ENCODE measurements at regions not wholly inside any gene's neighbourhood (a gene's known extent, or its start where the extent isn't known, plus 50 kb on each side); places are given as distances from the start of the nearest gene placed in this dataset.

GRCh38 chr3:35187908-35188307 lies 451.4 kb upstream of the ARPP21 start:
- Mint-ChIP-seq H3K9me3 (peaks cover 3% of the 10 kb centered on the region), H3K4me3 (no peak overlapping the region), H3K27ac (no peak overlapping the region), H3K36me3 (no peaks in the 10 kb centered on the region), H3K27me3 (no peaks in the 10 kb centered on the region), H3K4me1 (no peaks in the 10 kb centered on the region)
- DNase-seq (no peak), ATAC-seq (ENCODE audit: low read depth) (no peak)
- POLR2A ChIA-PET, result no interaction called here

- ATAC-seq (ENCODE audit: low read depth), result no peak
- POLR2A ChIA-PET, result no interaction called here
- Mint-ChIP-seq H3K36me3 (no peaks in the 10 kb centered on the region), H3K27me3 (no peaks in the 10 kb centered on the region), H3K27ac (no peak overlapping the region), H3K4me3 (no peak overlapping the region), H3K4me1 (no peaks in the 10 kb centered on the region), H3K9me3 (peaks cover 1% of the 10 kb centered on the region)
- no peak for DNase-seq
Measured at GRCh38 chr3:35194666-35195065, 444.7 kb upstream of the ARPP21 start.

GRCh38 chr3:35198857-35199256 lies 440.5 kb upstream of the ARPP21 start:
- POLR2A ChIA-PET, result no interaction called here
- Mint-ChIP-seq H3K4me3 (no peak overlapping the region), H3K36me3 (no peaks in the 10 kb centered on the region), H3K27ac (no peak overlapping the region), H3K9me3 (peaks cover 1% of the 10 kb centered on the region), H3K27me3 (no peaks in the 10 kb centered on the region), H3K4me1 (no peaks in the 10 kb centered on the region)
- DNase-seq (no peak), ATAC-seq (ENCODE audit: low read depth) (no peak)

GRCh38 chr3:35200056-35200455 lies 439.3 kb upstream of the ARPP21 start:
- POLR2A ChIA-PET, result no interaction called here
- H3K27ac Mint-ChIP-seq, result no peak overlapping the region
- H3K4me3 Mint-ChIP-seq, result no peak overlapping the region
- H3K9me3 Mint-ChIP-seq, result peaks cover 1% of the 10 kb centered on the region
- no peaks in the 10 kb centered on the region for H3K4me1 Mint-ChIP-seq
- H3K27me3 Mint-ChIP-seq, result no peaks in the 10 kb centered on the region
- DNase-seq (no peak), ATAC-seq (ENCODE audit: low read depth) (no peak)
- H3K36me3 Mint-ChIP-seq, result no peaks in the 10 kb centered on the region

GRCh38 chr3:35201211-35201610 lies 438.1 kb upstream of the ARPP21 start:
- no peaks in the 10 kb centered on the region for H3K36me3 Mint-ChIP-seq
- no peak overlapping the region for H3K4me3 Mint-ChIP-seq
- DNase-seq (no peak), ATAC-seq (ENCODE audit: low read depth) (no peak)
- POLR2A ChIA-PET, result no interaction called here
- H3K27ac Mint-ChIP-seq, result no peak overlapping the region
- H3K4me1 Mint-ChIP-seq, result no peaks in the 10 kb centered on the region
- H3K27me3 Mint-ChIP-seq, result no peaks in the 10 kb centered on the region
- peaks cover 1% of the 10 kb centered on the region for H3K9me3 Mint-ChIP-seq

DNA sequence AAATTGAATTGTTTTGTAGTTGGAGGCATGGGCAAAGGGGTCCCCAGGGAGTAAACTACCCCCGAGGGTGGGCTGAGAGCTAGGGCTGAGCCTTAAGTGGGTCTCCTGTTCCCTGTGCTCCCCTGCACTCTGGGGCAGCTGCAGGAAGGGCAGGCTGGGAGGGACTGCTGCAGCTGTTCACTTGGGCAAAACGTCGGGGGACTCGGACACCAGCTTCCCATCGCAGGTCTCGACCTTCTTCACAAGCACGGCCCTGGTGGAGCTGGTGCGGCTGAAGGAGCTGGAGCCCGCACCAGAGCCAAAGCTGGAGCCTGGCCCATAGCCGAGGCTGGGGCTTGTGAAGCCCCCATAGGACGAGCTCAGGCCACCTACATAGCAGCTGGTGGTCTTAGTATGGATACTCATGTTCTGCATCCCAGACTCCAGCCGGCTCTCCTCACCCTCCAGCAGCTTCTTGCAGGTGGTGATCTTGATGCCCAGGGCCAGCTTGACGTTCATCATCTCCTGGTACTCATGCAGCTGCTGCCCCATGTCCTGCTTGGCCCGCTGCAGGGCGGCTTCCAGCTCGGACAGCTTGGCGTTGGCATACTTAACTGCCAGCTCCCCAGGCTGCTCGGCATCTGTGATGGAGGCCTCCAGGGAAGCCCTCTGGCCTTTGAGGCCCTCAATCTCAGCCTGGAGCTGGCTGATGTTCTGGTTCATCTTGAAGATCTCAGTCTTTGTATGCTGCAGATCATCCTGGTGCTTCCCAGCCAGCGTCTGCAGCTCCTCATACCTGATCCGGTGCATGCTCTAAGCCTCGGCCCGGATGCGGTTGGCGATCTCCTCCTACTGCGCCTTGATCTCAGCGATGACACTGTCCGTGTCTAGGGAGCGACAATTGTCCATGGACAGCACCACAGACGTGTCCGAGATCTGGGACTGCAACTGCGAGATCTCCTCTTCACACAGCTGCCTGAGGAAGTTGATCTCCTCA lies 423.5 kb upstream of the ARPP21 start:
- no peaks in the 10 kb centered on the region for H3K36me3 Mint-ChIP-seq
- H3K9me3 Mint-ChIP-seq, result no peaks in the 10 kb centered on the region
- no peak for DNase-seq
- no peak overlapping the region for H3K27ac Mint-ChIP-seq
- no peak overlapping the region for H3K4me3 Mint-ChIP-seq
- H3K4me1 Mint-ChIP-seq, result no peaks in the 10 kb centered on the region
- no peaks in the 10 kb centered on the region for H3K27me3 Mint-ChIP-seq
- no peak for ATAC-seq (ENCODE audit: low read depth)
- POLR2A ChIA-PET, result no interaction called here

GRCh38 chr3:35216501-35217266 lies 422.6 kb upstream of the ARPP21 start:
- no peaks in the 10 kb centered on the region for H3K27me3 Mint-ChIP-seq
- H3K4me3 Mint-ChIP-seq, result no peak overlapping the region
- H3K27ac Mint-ChIP-seq, result no peak overlapping the region
- no peaks in the 10 kb centered on the region for H3K4me1 Mint-ChIP-seq
- POLR2A ChIA-PET, result no interaction called here
- ATAC-seq (ENCODE audit: low read depth) (no peak), DNase-seq (no peak)
- H3K36me3 Mint-ChIP-seq, result no peaks in the 10 kb centered on the region
- H3K9me3 Mint-ChIP-seq, result no peaks in the 10 kb centered on the region

GRCh38 chr3:35223632-35224394 lies 415.5 kb upstream of the ARPP21 start:
- Mint-ChIP-seq H3K4me3 (no peak overlapping the region), H3K36me3 (no peaks in the 10 kb centered on the region), H3K27ac (no peak overlapping the region), H3K27me3 (no peaks in the 10 kb centered on the region), H3K9me3 (peaks cover 4% of the 10 kb centered on the region), H3K4me1 (no peaks in the 10 kb centered on the region)
- DNase-seq, result no peak
- POLR2A ChIA-PET, result no interaction called here
- no peak for ATAC-seq (ENCODE audit: low read depth)

- ATAC-seq (ENCODE audit: low read depth), result no peak
- no peaks in the 10 kb centered on the region for H3K4me1 Mint-ChIP-seq
- H3K27me3 Mint-ChIP-seq, result no peaks in the 10 kb centered on the region
- no peak for DNase-seq
- H3K9me3 Mint-ChIP-seq, result peaks cover 4% of the 10 kb centered on the region
- POLR2A ChIA-PET, result no interaction called here
- H3K4me3 Mint-ChIP-seq, result no peak overlapping the region
- no peak overlapping the region for H3K27ac Mint-ChIP-seq
- H3K36me3 Mint-ChIP-seq, result no peaks in the 10 kb centered on the region
Measured at GRCh38 chr3:35224565-35225295, 414.6 kb upstream of the ARPP21 start.

DNA sequence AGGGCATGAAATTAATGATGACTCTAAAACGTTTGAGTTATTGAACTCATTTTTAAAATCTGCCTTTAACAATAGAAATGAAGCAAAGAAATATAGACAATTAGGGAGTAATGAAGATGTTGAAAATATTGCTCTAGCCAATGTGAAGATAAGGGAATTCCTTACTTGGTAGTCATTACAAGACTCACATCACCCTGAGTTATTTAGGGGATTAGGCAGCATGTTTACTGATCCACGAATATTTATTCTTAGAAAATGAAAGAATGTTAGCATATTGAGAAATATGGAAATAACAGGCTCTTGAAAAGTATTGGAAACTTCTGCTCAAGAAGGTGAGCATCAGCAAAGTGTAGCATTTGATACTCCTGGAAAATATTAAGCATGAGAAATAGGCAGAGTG lies 398.1 kb upstream of the ARPP21 start:
- Mint-ChIP-seq H3K4me3 (no peak overlapping the region), H3K4me1 (no peaks in the 10 kb centered on the region), H3K36me3 (no peaks in the 10 kb centered on the region), H3K9me3 (no peaks in the 10 kb centered on the region), H3K27me3 (no peaks in the 10 kb centered on the region), H3K27ac (no peak overlapping the region)
- DNase-seq (no peak), ATAC-seq (ENCODE audit: low read depth) (no peak)
- POLR2A ChIA-PET, result no interaction called here

GRCh38 chr3:35254917-35255316 lies 384.4 kb upstream of the ARPP21 start:
- Mint-ChIP-seq H3K4me1 (no peaks in the 10 kb centered on the region), H3K27me3 (no peaks in the 10 kb centered on the region), H3K9me3 (no peaks in the 10 kb centered on the region), H3K27ac (no peak overlapping the region), H3K36me3 (no peaks in the 10 kb centered on the region), H3K4me3 (no peak overlapping the region)
- ATAC-seq (ENCODE audit: low read depth), result no peak
- no peak for DNase-seq
- POLR2A ChIA-PET, result no interaction called here

DNA sequence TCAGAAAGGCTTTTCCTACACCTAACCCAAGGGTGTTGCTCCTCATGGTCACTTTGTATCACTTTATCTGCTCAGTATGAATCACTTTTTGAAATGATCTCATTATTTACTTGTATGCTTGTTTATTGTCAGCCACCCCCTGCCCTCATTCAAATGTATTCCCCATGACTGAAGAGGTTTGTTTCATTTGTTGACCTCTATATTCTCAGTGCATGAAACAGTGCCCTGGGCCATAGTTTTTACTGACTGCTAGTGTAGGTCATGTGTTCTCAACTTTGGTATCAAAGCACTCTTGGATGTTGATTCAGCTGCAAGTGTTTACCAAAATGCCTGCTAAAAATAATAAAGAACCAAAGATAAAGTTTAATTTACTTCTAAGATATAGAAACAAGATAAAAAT lies 381.7 kb upstream of the ARPP21 start:
- Mint-ChIP-seq H3K27me3 (no peaks in the 10 kb centered on the region), H3K4me1 (no peaks in the 10 kb centered on the region), H3K27ac (no peak overlapping the region), H3K9me3 (peaks cover 2% of the 10 kb centered on the region), H3K4me3 (no peak overlapping the region), H3K36me3 (no peaks in the 10 kb centered on the region)
- ATAC-seq (ENCODE audit: low read depth), result no peak
- POLR2A ChIA-PET, result no interaction called here
- DNase-seq, result no peak

DNA sequence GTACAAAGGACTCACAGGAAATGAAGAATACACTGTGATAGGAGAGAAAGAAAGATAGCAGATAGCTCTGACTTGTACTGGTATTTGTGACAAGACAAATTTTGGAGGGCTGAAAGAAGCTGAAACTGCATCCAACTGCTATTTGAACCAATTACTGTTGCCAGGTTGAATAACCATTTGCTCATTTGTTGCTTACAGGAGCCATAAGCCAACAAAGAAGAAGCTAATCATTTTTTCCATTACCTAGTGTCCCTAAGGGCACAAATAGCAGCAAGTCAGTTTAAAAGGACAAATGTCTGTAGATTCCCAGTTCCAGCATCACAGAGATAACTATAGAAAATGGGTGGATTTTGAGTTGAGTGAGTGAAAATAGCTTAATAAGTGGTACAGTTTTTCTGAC lies 376.9 kb upstream of the ARPP21 start:
- no peaks in the 10 kb centered on the region for H3K4me1 Mint-ChIP-seq
- H3K9me3 Mint-ChIP-seq, result peaks cover 2% of the 10 kb centered on the region
- no peaks in the 10 kb centered on the region for H3K36me3 Mint-ChIP-seq
- no peak for ATAC-seq (ENCODE audit: low read depth)
- H3K4me3 Mint-ChIP-seq, result no peak overlapping the region
- H3K27ac Mint-ChIP-seq, result no peak overlapping the region
- no peak for DNase-seq
- POLR2A ChIA-PET, result no interaction called here
- H3K27me3 Mint-ChIP-seq, result no peaks in the 10 kb centered on the region
